ENCODE measurements at regions not wholly inside any gene's neighbourhood (a gene's known extent, or its start where the extent isn't known, plus 50 kb on each side); places are given as distances from the start of the nearest gene placed in this dataset.

GRCh38 chr12:78419513-78419912 lies 445.1 kb upstream of the SYT1 start:
- DNase-seq (ENCODE audit: extremely low read depth, low read depth): no peak

GRCh38 chr12:78420991-78421390 lies 443.6 kb upstream of the SYT1 start:
- no peak for DNase-seq (ENCODE audit: extremely low read depth, low read depth)
- TF ChIP-seq CTCF (IDR thresholded peaks at IDR 0.05; ENCODE audit: low read depth, low read length): no peak

More at GRCh38 chr12:78419513-78419912, 445.1 kb upstream of the SYT1 start:
- TF ChIP-seq CTCF (IDR thresholded peaks at IDR 0.05; ENCODE audit: low read depth, low read length): no peak

GRCh38 chr12:78430551-78430950 lies 434.0 kb upstream of the SYT1 start:
- DNase-seq (ENCODE audit: extremely low read depth, low read depth): no peak
- TF ChIP-seq CTCF (IDR thresholded peaks at IDR 0.05; ENCODE audit: low read depth, low read length): no peak

DNA sequence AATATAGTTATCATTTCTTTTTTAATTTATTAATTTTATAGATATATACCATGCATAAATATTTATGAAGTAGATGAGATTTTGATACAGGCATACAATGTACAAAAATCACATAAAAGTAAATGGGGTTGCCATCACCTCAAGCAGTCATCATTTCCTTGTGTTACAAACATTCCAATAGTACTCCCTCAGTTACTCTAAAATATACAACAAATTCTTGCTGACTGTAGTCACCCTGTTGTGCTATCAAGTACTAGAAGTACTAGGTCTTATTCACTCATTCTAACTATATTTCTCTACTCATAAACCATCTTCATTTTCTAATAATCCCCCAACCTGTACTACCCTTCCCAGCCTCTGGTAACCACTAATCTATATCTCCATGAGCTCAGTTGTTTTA lies 432.6 kb upstream of the SYT1 start:
- no peak for DNase-seq (ENCODE audit: extremely low read depth, low read depth)
- TF ChIP-seq CTCF (IDR thresholded peaks at IDR 0.05; ENCODE audit: low read depth, low read length): no peak

GRCh38 chr12:78439666-78440065 lies 424.9 kb upstream of the SYT1 start:
- no peak for TF ChIP-seq CTCF (IDR thresholded peaks at IDR 0.05; ENCODE audit: low read depth, low read length)
- DNase-seq (ENCODE audit: extremely low read depth, low read depth): no peak

GRCh38 chr12:78441737-78442453 lies 422.7 kb upstream of the SYT1 start:
- no peak for DNase-seq (ENCODE audit: extremely low read depth, low read depth)
- TF ChIP-seq CTCF (IDR thresholded peaks at IDR 0.05; ENCODE audit: low read depth, low read length): no peak

DNA sequence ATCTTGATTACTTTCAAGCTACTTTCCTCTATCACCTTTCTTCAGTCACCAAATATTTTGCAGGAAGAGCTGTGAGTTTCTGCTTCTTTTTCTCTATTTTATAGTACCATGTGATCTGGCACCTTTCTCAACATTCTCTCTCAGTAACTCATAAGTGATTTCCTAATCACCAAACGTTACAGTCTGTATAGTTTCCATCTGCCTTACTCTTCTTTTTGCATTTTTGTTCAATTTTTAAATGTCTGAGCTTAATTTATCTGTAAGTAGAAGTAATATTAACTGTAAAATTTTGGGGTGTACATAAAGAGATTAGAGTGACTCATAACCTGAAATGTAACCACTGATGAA lies 422.1 kb upstream of the SYT1 start:
- no peak for DNase-seq (ENCODE audit: extremely low read depth, low read depth)
- TF ChIP-seq CTCF (IDR thresholded peaks at IDR 0.05; ENCODE audit: low read depth, low read length): no peak
